Peyer's patch (tissue), 4 donors: ENCODE measurements at regions not wholly inside any gene's neighbourhood (a gene's known extent, or its start where the extent isn't known, plus 50 kb on each side); places are given as distances from the start of the nearest gene placed in this dataset.
"Not testable (repeated sequence)": the region's sequence is repeated elsewhere in the genome, so short reads cannot be mapped to it uniquely, and the experiment has no call there.

Experiments
- DNase-seq, 3 donors: peaks; one replicate each; pipeline ENCODE4 v3.0.0-alpha.2; 2017 to 2019
- H3K27ac ChIP-seq, 4 donors: fragments of 200-600 bp; sonication (generic); one replicate each; pipeline ENCODE4 v1.5.1; 2016 to 2019
- H3K27me3 ChIP-seq, 2 donors: fragments of 200-600 bp; sonication (generic); one replicate each; pipeline ENCODE4 v1.5.1; 2019
- H3K36me3 ChIP-seq, 3 donors: fragments of 200-600 bp; sonication (generic); one replicate each; pipeline ENCODE4 v1.5.1; 2016 to 2019
- H3K4me1 ChIP-seq, 4 donors: fragments of 200-600 bp; sonication (generic); one replicate each; pipeline ENCODE4 v1.5.1; 2016 to 2019
- H3K4me3 ChIP-seq, 4 donors: fragments of 200-600 bp; sonication (generic); 1 replicate in 3 of 4; 2 replicates in 1 of 4; pipeline ENCODE4 v1.5.1; 2016 to 2019; ENCODE audit warnings: mild to moderate bottlenecking in 1 of 4
- H3K9me3 ChIP-seq, 4 donors: fragments of 200-600 bp; sonication (generic); one replicate each; pipeline ENCODE4 v1.5.1; 2016 to 2019; ENCODE audit warnings: mild to moderate bottlenecking in 1 of 4
- CTCF ChIP-seq, 6 experiments: fragments of 450-650 bp in 4 of 6; fragments of 200-600 bp in 2 of 6; sonication (generic) in 1 of 6; IDR thresholded peaks; one replicate each; pipeline ENCODE4 v1.5.1; 2017 to 2019; ENCODE audit warnings: antibody characterized with exemption in 6 of 6, mild to moderate bottlenecking in 3 of 6, moderate library complexity in 1 of 6
- POLR2A ChIP-seq, 2 donors: fragments of 450-650 bp; IDR thresholded peaks; one replicate each; pipeline ENCODE4 v1.5.1; 2017; ENCODE audit warnings: antibody characterized with exemption in 2 of 2, mild to moderate bottlenecking in 2 of 2, moderate library complexity in 2 of 2

DNA sequence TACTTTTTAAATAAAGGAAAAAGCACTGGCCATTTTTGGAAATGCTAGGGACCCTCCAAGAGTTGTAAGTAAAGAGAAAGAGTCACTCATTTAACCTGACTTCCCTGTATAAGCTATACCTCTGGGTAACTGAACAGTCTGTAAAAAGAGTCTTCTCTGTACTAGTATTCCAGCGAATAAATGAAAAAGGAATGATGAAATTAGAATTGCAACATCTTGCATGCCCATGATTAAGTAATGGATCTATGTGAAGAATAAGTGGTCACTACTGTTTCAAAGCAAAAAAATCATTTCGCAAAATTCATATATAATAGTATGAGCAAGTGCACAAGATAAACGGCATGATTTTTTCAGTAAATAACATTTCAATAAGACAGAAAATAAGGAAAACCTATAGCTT lies 116.8 kb downstream of the ZFAND4 start:
- H3K36me3 ChIP-seq, result peaks cover 0 to 2% (median 0%) of the 10 kb centered on the region in 3 donors

DNA sequence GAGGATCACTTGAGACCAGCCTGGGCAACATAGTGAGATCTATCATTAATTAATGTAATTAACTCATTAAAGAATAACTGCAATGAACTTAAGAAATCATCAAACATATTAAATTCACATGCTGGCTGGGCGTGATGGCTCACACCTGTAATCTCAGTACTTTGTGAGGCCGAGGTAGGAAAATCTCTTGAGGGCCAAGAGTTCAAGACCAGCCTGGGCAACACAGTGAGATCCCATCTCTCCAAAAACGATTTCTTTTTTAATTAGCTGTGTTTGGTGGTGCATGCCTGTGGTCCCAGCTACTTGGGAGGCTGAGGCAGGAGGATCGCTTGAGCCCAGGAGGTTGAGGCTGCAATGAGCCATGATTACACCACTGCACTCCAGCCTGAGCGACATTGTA lies 117.2 kb downstream of the ZFAND4 start:
- H3K27ac ChIP-seq, H3K9me3 ChIP-seq, DNase-seq, H3K27me3 ChIP-seq, H3K4me1 ChIP-seq, H3K4me3 ChIP-seq, H3K36me3 ChIP-seq: not testable (repeated sequence)

More for the DNA sequence above, 116.8 kb downstream of the ZFAND4 start:
- no peak for TF ChIP-seq POLR2A (IDR thresholded peaks at IDR 0.05)
- TF ChIP-seq CTCF (IDR thresholded peaks at IDR 0.05), result no peak
- Histone ChIP-seq H3K4me1 (peaks cover 0 to 8% (median 0%) of the 10 kb centered on the region in 4 donors), H3K9me3 (no peaks in the 10 kb centered on the region), H3K27ac (no peak overlapping the region), H3K27me3 (no peaks in the 10 kb centered on the region), H3K4me3 (no peak overlapping the region)
- no peak for DNase-seq

GRCh38 chr10:45553613-45554012 lies 119.0 kb downstream of the ZFAND4 start:
- Histone ChIP-seq H3K4me1 (peaks cover 0 to 8% (median 0%) of the 10 kb centered on the region in 4 donors), H3K27ac (no peak overlapping the region), H3K36me3 (peaks cover 0 to 16% (median 0%) of the 10 kb centered on the region in 3 donors), H3K9me3 (no peaks in the 10 kb centered on the region), H3K27me3 (no peaks in the 10 kb centered on the region), H3K4me3 (no peak overlapping the region)
- TF ChIP-seq CTCF (IDR thresholded peaks at IDR 0.05) (no peak), POLR2A (IDR thresholded peaks at IDR 0.05) (no peak)
- DNase-seq, result no peak

DNA sequence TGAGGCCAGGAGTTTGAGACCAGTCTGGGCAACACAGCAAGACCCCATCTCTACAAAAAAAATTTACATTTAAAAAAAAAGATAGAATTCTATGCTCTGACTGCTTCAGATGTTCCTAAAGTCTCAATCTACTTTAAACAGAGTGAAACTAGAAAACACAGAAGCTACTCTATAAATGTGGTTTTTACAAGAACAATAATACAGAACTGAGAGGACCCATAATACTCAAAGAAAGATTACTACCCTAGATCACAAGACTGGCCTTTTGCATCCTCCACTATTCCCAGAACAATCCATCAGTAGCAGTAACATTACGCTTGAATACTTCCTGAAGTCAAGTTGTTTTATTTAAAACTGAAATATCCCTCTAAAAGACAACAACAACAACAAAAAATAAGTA lies 119.4 kb downstream of the ZFAND4 start:
- DNase-seq, result no peak
- Histone ChIP-seq H3K9me3 (no peaks in the 10 kb centered on the region), H3K4me3 (no peak overlapping the region), H3K27me3 (no peaks in the 10 kb centered on the region), H3K36me3 (peaks cover 0 to 16% (median 0%) of the 10 kb centered on the region in 3 donors), H3K4me1 (peaks cover 0 to 8% (median 0%) of the 10 kb centered on the region in 4 donors), H3K27ac (no peak overlapping the region)
- no peak for TF ChIP-seq POLR2A (IDR thresholded peaks at IDR 0.05)
- TF ChIP-seq CTCF (IDR thresholded peaks at IDR 0.05), result no peak

DNA sequence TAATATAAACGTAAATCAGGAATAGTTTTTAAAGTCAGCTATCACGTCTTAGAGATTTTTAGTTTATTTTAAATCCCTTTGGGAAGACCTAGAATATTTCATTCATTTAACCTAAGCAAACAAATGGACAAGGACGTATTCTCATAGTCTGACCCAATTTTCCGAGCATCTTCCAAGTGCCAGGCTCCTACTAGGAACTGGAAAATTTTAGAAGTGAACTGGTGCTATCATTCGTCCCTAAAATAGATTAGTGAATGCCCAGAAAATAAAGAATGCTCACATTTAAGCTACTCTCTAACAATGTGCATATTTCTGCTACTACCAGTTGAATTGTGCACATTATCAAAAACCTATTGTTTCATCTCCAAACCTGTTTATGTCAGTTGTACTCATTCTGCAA lies 120.1 kb downstream of the ZFAND4 start:
- no peak for TF ChIP-seq CTCF (IDR thresholded peaks at IDR 0.05)
- TF ChIP-seq POLR2A (IDR thresholded peaks at IDR 0.05), result no peak
- DNase-seq, result no peak
- Histone ChIP-seq H3K27ac (no peak overlapping the region), H3K36me3 (peaks cover 0 to 16% (median 0%) of the 10 kb centered on the region in 3 donors), H3K27me3 (no peaks in the 10 kb centered on the region), H3K4me3 (no peak overlapping the region), H3K9me3 (no peaks in the 10 kb centered on the region), H3K4me1 (peaks cover 0 to 4% (median 0%) of the 10 kb centered on the region in 4 donors)

DNA sequence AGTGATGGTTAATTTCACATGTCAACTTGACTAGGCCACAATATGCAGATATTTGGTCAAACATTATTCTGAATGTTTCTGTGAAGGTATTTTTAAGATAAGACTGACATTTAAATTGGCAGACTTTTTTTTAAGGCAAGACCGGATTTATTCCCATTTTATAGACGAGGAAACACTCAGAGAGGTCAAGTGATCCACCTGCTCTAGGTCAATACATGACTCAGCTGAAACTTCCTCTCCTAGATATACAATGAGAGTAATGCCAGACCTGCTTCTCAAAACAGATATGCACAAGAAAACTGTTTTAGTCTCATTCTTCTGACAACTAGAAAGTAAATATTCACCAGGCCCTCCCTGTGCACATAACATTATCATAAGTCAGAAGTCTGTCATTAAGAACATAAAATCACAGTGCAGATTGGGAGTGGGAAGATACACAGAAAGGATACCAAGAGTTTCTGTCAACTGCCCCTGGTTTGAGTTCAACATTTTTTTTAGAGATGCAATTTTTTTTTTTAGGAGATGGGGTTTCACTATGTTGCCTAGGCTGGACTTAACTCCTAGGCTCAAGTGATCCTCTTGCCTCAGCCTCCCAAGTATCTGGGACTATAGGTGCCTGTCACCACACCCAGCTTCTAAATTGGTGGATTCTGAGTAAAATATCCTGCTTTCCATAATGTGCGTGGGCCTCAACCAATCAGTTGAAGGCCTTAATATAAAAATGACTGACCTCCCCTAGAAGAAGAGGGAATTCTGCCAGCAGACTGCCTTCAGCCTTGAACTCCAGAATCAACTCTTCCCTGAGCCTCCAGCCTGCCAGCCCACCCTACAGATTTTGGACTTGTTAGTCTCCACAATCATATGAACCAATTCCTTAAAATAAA lies 121.4 kb downstream of the ZFAND4 start:
- H3K4me3 ChIP-seq, result no peak overlapping the region
- TF ChIP-seq CTCF (IDR thresholded peaks at IDR 0.05) (no peak), POLR2A (IDR thresholded peaks at IDR 0.05) (no peak)
- H3K27ac ChIP-seq, result no peak overlapping the region
- no peaks in the 10 kb centered on the region for H3K27me3 ChIP-seq
- H3K36me3 ChIP-seq, result peaks cover 0 to 16% (median 0%) of the 10 kb centered on the region in 3 donors
- no peaks in the 10 kb centered on the region for H3K9me3 ChIP-seq
- no peak for DNase-seq
- H3K4me1 ChIP-seq, result no peaks in the 10 kb centered on the region
